ENCODE measurements at regions not wholly inside any gene's neighbourhood (a gene's known extent, or its start where the extent isn't known, plus 50 kb on each side); places are given as distances from the start of the nearest gene placed in this dataset.

DNA sequence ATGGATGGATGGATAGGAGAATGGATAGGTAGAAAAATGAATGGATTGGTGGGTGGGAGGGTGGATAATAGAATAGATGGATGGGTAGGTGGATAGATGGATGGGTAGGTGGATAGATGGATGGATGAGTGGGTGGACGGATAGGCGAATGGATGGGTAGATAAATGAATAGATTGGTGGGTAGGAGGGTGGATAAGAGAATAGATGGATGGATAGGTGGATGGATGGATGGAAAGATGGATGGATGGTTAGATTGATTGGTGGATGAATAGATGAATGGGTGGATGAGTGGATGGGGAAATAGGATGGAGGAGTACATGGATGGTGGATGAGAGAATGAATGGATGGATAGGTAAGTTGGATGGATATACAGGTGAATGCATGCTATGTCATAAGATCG, 110.5 kb downstream of the CEBPB start:
- TF ChIP-seq ZBTB49 (CRISPR knock-in tag; IDR thresholded peaks at IDR 0.05; ENCODE audit: borderline replicate concordance) (no peak), EZH2 (IDR thresholded peaks at IDR 0.05; ENCODE audit: borderline replicate concordance, low read depth, low read length) (no peak), POLR2A (conservative IDR thresholded peaks at IDR 0.05) (no peak)
- TF ChIP-seq, protein P1, sequence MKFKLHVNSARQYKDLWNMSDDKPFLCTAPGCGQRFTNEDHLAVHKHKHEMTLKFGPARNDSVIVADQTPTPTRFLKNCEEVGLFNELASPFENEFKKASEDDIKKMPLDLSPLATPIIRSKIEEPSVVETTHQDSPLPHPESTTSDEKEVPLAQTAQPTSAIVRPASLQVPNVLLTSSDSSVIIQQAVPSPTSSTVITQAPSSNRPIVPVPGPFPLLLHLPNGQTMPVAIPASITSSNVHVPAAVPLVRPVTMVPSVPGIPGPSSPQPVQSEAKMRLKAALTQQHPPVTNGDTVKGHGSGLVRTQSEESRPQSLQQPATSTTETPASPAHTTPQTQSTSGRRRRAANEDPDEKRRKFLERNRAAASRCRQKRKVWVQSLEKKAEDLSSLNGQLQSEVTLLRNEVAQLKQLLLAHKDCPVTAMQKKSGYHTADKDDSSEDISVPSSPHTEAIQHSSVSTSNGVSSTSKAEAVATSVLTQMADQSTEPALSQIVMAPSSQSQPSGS (CRISPR knock-in tag; IDR thresholded peaks at IDR 0.05) = no peak

Data from K562 (cell line).